ENCODE measurements at regions not wholly inside any gene's neighbourhood (a gene's known extent, or its start where the extent isn't known, plus 50 kb on each side); places are given as distances from the start of the nearest gene placed in this dataset.
"Not testable (repeated sequence)": the region's sequence is repeated elsewhere in the genome, so short reads cannot be mapped to it uniquely, and the experiment has no call there.

GRCh38 chr10:46802010-46802409 lies 109.2 kb upstream of the PTPN20 start:
- DNase-seq (ENCODE audit: low spot score) = not testable (repeated sequence)

GRCh38 chr10:46803082-46803481 lies 108.1 kb upstream of the PTPN20 start:
- DNase-seq (ENCODE audit: low spot score) = not testable (repeated sequence)

GRCh38 chr10:46810222-46810621 lies 101.0 kb upstream of the PTPN20 start:
- not testable (repeated sequence) for DNase-seq (ENCODE audit: low spot score)

GRCh38 chr10:46816126-46816525 lies 95.1 kb upstream of the PTPN20 start:
- not testable (repeated sequence) for DNase-seq (ENCODE audit: low spot score)

GRCh38 chr10:46840393-46841050 lies 70.7 kb upstream of the PTPN20 start:
- DNase-seq (ENCODE audit: low spot score) = not testable (repeated sequence)

- DNase-seq (ENCODE audit: low spot score) = not testable (repeated sequence)
Measured at GRCh38 chr10:46841051-46841593, 70.1 kb upstream of the PTPN20 start.

- not testable (repeated sequence) for DNase-seq (ENCODE audit: low spot score)
Measured at GRCh38 chr10:46845194-46845593, 66.0 kb upstream of the PTPN20 start.

- not testable (repeated sequence) for DNase-seq (ENCODE audit: low spot score)
Measured at GRCh38 chr10:46845640-46846039, 65.6 kb upstream of the PTPN20 start.

GRCh38 chr10:46860753-46861152 lies 50.5 kb upstream of the PTPN20 start:
- not testable (repeated sequence) for DNase-seq (ENCODE audit: low spot score)

All from SW480 (cell line).